ENCODE measurements at regions not wholly inside any gene's neighbourhood (a gene's known extent, or its start where the extent isn't known, plus 50 kb on each side); places are given as distances from the start of the nearest gene placed in this dataset.

- no peak for DNase-seq
Measured at GRCh38 chr14:61190341-61190740, 90.8 kb downstream of the TMEM30B start.

GRCh38 chr14:61188978-61189808 is 91.9 kb downstream of the TMEM30B start:
- DNase-seq: peak; percentile 78

GRCh38 chr14:61188196-61188595 is 92.9 kb downstream of the TMEM30B start:
- no peak for DNase-seq

- no peak for DNase-seq
Measured at GRCh38 chr14:61187196-61187905, 93.8 kb downstream of the TMEM30B start.

- no peak for DNase-seq
Measured at GRCh38 chr14:61186341-61187195, 94.6 kb downstream of the TMEM30B start.

- DNase-seq: no peak
Measured at GRCh38 chr14:61185534-61185933, 95.6 kb downstream of the TMEM30B start.

GRCh38 chr14:61184112-61184511 is 97.0 kb downstream of the TMEM30B start:
- DNase-seq: peak; percentile 67

GRCh38 chr14:61183196-61183885 is 97.8 kb downstream of the TMEM30B start:
- DNase-seq: no peak

- no peak for DNase-seq
Measured at GRCh38 chr14:61179796-61180398, 101.2 kb downstream of the TMEM30B start.

GRCh38 chr14:61179061-61179690 is 102.0 kb downstream of the TMEM30B start:
- no peak for DNase-seq

- no peak for DNase-seq
Measured at GRCh38 chr14:61178226-61179060, 102.7 kb downstream of the TMEM30B start.

GRCh38 chr14:61177279-61178225 is 103.6 kb downstream of the TMEM30B start:
- DNase-seq: no peak

- DNase-seq: no peak
Measured at GRCh38 chr14:61176686-61177085, 104.5 kb downstream of the TMEM30B start.

GRCh38 chr14:61174987-61175386 is 106.2 kb downstream of the TMEM30B start:
- no peak for DNase-seq

GRCh38 chr14:61174441-61174891 is 106.7 kb downstream of the TMEM30B start:
- DNase-seq: no peak

GRCh38 chr14:61171727-61172126 is 109.4 kb downstream of the TMEM30B start:
- DNase-seq: no peak

- no peak for DNase-seq
Measured at GRCh38 chr14:61168141-61168540, 113.0 kb downstream of the TMEM30B start.

- no peak for DNase-seq
Measured at GRCh38 chr14:61167642-61168041, 113.5 kb downstream of the TMEM30B start.

- DNase-seq: no peak
Measured at GRCh38 chr14:61160798-61161197, 120.3 kb downstream of the TMEM30B start.

Measured in left hindlimb (tissue), 1 donor.